ENCODE measurements at regions not wholly inside any gene's neighbourhood (a gene's known extent, or its start where the extent isn't known, plus 50 kb on each side); places are given as distances from the start of the nearest gene placed in this dataset.

DNA sequence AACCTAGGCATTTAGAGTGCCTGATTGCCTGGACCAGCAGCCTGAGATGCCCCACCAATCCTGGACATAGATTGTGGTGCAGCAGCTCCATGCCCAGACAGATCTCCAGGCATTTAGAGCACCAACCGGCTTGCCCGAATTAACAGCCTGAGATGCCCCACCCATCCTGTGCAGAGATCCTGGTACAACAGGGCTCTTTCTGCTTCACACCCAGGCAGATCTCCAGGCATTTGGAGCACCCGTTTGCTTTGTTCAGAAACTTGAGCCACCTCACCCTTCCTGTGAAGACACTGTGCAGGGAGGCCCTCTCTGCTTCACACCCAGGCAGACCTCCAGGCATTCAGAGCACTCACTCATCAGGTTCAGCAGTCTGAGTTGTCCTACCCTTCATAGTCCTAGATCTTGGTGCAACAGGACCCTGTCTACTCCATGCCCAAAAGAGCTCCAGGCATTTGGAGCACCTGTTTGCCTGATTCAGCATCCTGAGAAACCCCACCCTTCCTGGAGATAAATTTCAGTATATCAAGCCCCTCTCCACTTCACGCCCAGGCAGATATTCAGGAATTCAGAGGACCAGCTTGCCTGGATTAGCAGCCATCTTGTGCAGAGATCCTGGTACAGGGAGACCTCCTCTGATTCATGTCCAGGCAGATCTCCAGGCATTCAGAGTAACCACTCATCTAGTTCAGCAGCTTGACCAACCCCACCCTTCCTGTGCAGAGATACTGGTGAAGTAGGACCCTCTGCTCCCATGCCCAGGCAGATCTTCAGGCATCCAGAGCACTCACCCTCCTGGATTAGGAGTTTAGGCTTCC lies 189.2 kb upstream of the FERMT1 start:
- WGBS = 90% methylated on average over 4 of the region's 4 CpGs
- peak overlapping the region in 1 of 2 experiments; percentile 53 for H3K18ac ChIP-seq (ENCODE audit: low read depth in 1 of 2, low read length in 2 of 2)

DNA sequence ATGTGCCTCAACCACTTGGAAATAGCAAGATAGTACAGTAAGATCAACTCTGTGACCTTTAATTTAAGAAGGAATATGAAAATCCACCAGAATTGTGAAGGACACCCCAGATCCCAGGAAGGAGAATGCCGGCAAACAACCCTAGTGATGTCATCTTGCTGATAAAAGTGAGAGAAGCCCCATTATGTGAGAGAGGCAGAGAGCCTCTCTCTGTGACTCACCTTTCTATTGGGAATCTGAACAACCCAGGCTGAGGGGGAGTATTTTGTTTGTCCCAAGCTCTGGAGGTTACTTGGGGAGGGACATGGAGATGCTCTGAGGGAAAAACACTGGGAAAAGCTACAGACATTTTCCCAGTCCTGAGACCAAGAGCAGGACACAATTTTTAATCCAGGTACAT lies 188.3 kb upstream of the FERMT1 start:
- no peak overlapping the region for H3K4me2 ChIP-seq (ENCODE audit: low read length, poor library complexity, severe bottlenecking)
- peaks cover 33% of the 10 kb centered on the region for H3K9me3 ChIP-seq (ENCODE audit: control insufficient read depth, low read length)
- H3K23ac ChIP-seq (ENCODE audit: low read length in 2 of 2) = no peak overlapping the region
- no peak overlapping the region for H2BK120ac ChIP-seq (ENCODE audit: low read depth, low read length)
- H2BK5ac ChIP-seq (ENCODE audit: low read depth, low read length, poor library complexity, severe bottlenecking) = no peak overlapping the region
- peak overlapping the region in 1 of 2 experiments; percentile 58 for H3K18ac ChIP-seq (ENCODE audit: low read depth in 1 of 2, low read length in 2 of 2)
- H3K4me3 ChIP-seq (ENCODE audit: insufficient read depth in 1 of 2, low read depth in 1 of 2, low read length in 2 of 2) = no peak overlapping the region
- H3K14ac ChIP-seq (ENCODE audit: low read length in 2 of 2) = no peak overlapping the region
- WGBS = 73% methylated on average over 1 of the region's 1 CpG
- no peaks in the 10 kb centered on the region for H3K27me3 ChIP-seq (ENCODE audit: control insufficient read depth in 1 of 2, insufficient read depth in 1 of 2, low read length in 2 of 2)
- no peaks in the 10 kb centered on the region for H3K4me1 ChIP-seq (ENCODE audit: control insufficient read depth, insufficient read depth, low read depth, low read length)
- no peak overlapping the region for H4K8ac ChIP-seq (ENCODE audit: low read length)
- no peak overlapping the region for H3K27ac ChIP-seq (ENCODE audit: low read length, poor library complexity, severe bottlenecking)
- H3K9ac ChIP-seq (ENCODE audit: low read length) = no peak overlapping the region
- no peak overlapping the region for H2BK15ac ChIP-seq (ENCODE audit: low read depth, poor library complexity, severe bottlenecking)
- no peaks in the 10 kb centered on the region for H3K79me1 ChIP-seq (replicated peaks; ENCODE audit: low read length, poor library complexity, severe bottlenecking)
- H3K4ac ChIP-seq (ENCODE audit: low read depth in 1 of 2, low read length in 2 of 2) = no peak overlapping the region
- no peak overlapping the region for H2AK5ac ChIP-seq (ENCODE audit: low read length, severe bottlenecking)
- H2AFZ ChIP-seq (ENCODE audit: low read depth, low read length) = no peak overlapping the region
- H3K36me3 ChIP-seq (ENCODE audit: control insufficient read depth in 1 of 2, insufficient read depth in 2 of 2, low read depth in 1 of 2, low read length in 2 of 2) = no peaks in the 10 kb centered on the region
- no peak for DNase-seq
- H2BK12ac ChIP-seq (ENCODE audit: low read length in 2 of 2) = no peak overlapping the region
- H4K91ac ChIP-seq (ENCODE audit: low read length) = no peak overlapping the region

More for the DNA sequence above, 189.2 kb upstream of the FERMT1 start:
- Histone ChIP-seq H2BK120ac (ENCODE audit: low read depth, low read length) (no peak overlapping the region), H2BK12ac (ENCODE audit: low read length in 2 of 2) (peak overlapping the region in 1 of 2 experiments; percentile 6), H3K23ac (ENCODE audit: low read length in 2 of 2) (no peak overlapping the region), H3K27ac (ENCODE audit: low read length, poor library complexity, severe bottlenecking) (no peak overlapping the region), H3K27me3 (ENCODE audit: control insufficient read depth in 1 of 2, insufficient read depth in 1 of 2, low read length in 2 of 2) (no peaks in the 10 kb centered on the region), H3K9me3 (ENCODE audit: control insufficient read depth, low read length) (peaks cover 33% of the 10 kb centered on the region), H3K4me3 (ENCODE audit: insufficient read depth in 1 of 2, low read depth in 1 of 2, low read length in 2 of 2) (no peak overlapping the region), H3K14ac (ENCODE audit: low read length in 2 of 2) (no peak overlapping the region), H2BK5ac (ENCODE audit: low read depth, low read length, poor library complexity, severe bottlenecking) (no peak overlapping the region), H3K4me1 (ENCODE audit: control insufficient read depth, insufficient read depth, low read depth, low read length) (no peaks in the 10 kb centered on the region), H3K36me3 (ENCODE audit: control insufficient read depth in 1 of 2, insufficient read depth in 2 of 2, low read depth in 1 of 2, low read length in 2 of 2) (no peaks in the 10 kb centered on the region), H3K4ac (ENCODE audit: low read depth in 1 of 2, low read length in 2 of 2) (no peak overlapping the region), H3K4me2 (ENCODE audit: low read length, poor library complexity, severe bottlenecking) (no peak overlapping the region), H2BK15ac (ENCODE audit: low read depth, poor library complexity, severe bottlenecking) (no peak overlapping the region), H4K91ac (ENCODE audit: low read length) (peak overlapping the region; percentile 50), H2AK5ac (ENCODE audit: low read length, severe bottlenecking) (no peak overlapping the region), H3K79me1 (replicated peaks; ENCODE audit: low read length, poor library complexity, severe bottlenecking) (no peaks in the 10 kb centered on the region), H4K8ac (ENCODE audit: low read length) (no peak overlapping the region), H2AFZ (ENCODE audit: low read depth, low read length) (no peak overlapping the region), H3K9ac (ENCODE audit: low read length) (no peak overlapping the region)
- DNase-seq = no peak

DNA sequence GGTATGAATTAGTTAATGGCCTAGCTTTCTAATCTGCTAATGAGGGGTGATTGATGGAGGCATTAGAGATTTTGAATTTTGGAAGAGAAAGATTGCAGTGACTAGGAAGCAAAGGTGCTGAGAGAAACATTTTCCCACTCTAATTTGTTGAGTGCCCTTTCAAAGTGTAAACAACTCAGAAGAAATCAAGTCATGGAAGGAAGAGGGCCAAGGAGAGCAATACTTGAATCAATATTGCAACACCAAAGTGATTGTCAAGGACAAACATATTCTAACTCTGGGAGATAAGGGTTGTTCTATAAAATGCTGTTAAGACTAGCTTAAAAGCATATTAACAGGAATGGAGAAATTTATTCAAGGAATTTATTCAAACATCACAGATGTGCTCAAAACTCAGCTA lies 182.7 kb upstream of the FERMT1 start:
- H3K4me1 ChIP-seq (ENCODE audit: control insufficient read depth, insufficient read depth, low read depth, low read length) = no peaks in the 10 kb centered on the region
- H2BK120ac ChIP-seq (ENCODE audit: low read depth, low read length) = no peak overlapping the region
- no peak overlapping the region for H2BK5ac ChIP-seq (ENCODE audit: low read depth, low read length, poor library complexity, severe bottlenecking)
- no peak overlapping the region for H3K18ac ChIP-seq (ENCODE audit: low read depth in 1 of 2, low read length in 2 of 2)
- no peaks in the 10 kb centered on the region for H3K79me1 ChIP-seq (replicated peaks; ENCODE audit: low read length, poor library complexity, severe bottlenecking)
- H3K27me3 ChIP-seq (ENCODE audit: control insufficient read depth in 1 of 2, insufficient read depth in 1 of 2, low read length in 2 of 2) = no peaks in the 10 kb centered on the region
- H2BK15ac ChIP-seq (ENCODE audit: low read depth, poor library complexity, severe bottlenecking) = no peak overlapping the region
- H2AK5ac ChIP-seq (ENCODE audit: low read length, severe bottlenecking) = no peak overlapping the region
- no peak overlapping the region for H3K27ac ChIP-seq (ENCODE audit: low read length, poor library complexity, severe bottlenecking)
- no peaks in the 10 kb centered on the region for H3K36me3 ChIP-seq (ENCODE audit: control insufficient read depth in 1 of 2, insufficient read depth in 2 of 2, low read depth in 1 of 2, low read length in 2 of 2)
- H4K8ac ChIP-seq (ENCODE audit: low read length) = no peak overlapping the region
- H3K9ac ChIP-seq (ENCODE audit: low read length) = no peak overlapping the region
- H2AFZ ChIP-seq (ENCODE audit: low read depth, low read length) = no peak overlapping the region
- H3K9me3 ChIP-seq (ENCODE audit: control insufficient read depth, low read length) = peaks cover 4% of the 10 kb centered on the region
- H3K4me2 ChIP-seq (ENCODE audit: low read length, poor library complexity, severe bottlenecking) = no peak overlapping the region
- no peak overlapping the region for H3K4ac ChIP-seq (ENCODE audit: low read depth in 1 of 2, low read length in 2 of 2)
- DNase-seq = no peak
- H3K23ac ChIP-seq (ENCODE audit: low read length in 2 of 2) = no peak overlapping the region
- no peak overlapping the region for H3K14ac ChIP-seq (ENCODE audit: low read length in 2 of 2)
- H3K4me3 ChIP-seq (ENCODE audit: insufficient read depth in 1 of 2, low read depth in 1 of 2, low read length in 2 of 2) = no peak overlapping the region
- no peak overlapping the region for H4K91ac ChIP-seq (ENCODE audit: low read length)
- no peak overlapping the region for H2BK12ac ChIP-seq (ENCODE audit: low read length in 2 of 2)

DNA sequence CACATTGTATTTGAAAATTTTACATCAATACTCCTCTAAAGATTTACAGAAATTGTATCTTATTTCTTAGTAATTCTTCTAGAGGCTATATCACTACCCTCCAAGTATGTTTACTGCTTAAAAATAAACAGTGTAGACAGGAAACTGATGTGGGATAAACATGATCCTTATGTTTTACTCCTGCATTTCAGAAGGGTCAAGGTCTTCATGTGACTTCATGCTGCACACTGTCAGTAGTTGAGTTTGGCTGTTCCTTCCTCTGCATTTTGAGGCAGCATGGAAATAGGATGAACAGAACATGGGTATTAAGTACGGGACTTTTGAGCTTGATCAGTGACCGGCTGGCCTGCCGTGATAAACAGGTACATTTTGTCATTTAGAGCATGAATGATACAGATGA lies 179.2 kb upstream of the FERMT1 start:
- H2AFZ ChIP-seq (ENCODE audit: low read depth, low read length) = no peak overlapping the region
- peak overlapping the region; percentile 19 for H4K8ac ChIP-seq (ENCODE audit: low read length)
- H2AK5ac ChIP-seq (ENCODE audit: low read length, severe bottlenecking) = no peak overlapping the region
- H3K23ac ChIP-seq (ENCODE audit: low read length in 2 of 2) = no peak overlapping the region
- H3K9me3 ChIP-seq (ENCODE audit: control insufficient read depth, low read length) = peaks cover 4% of the 10 kb centered on the region
- H3K9ac ChIP-seq (ENCODE audit: low read length) = no peak overlapping the region
- no peaks in the 10 kb centered on the region for H3K4me1 ChIP-seq (ENCODE audit: control insufficient read depth, insufficient read depth, low read depth, low read length)
- H3K4me2 ChIP-seq (ENCODE audit: low read length, poor library complexity, severe bottlenecking) = no peak overlapping the region
- WGBS = 53% methylated on average over 3 of the region's 3 CpGs
- H3K27ac ChIP-seq (ENCODE audit: low read length, poor library complexity, severe bottlenecking) = no peak overlapping the region
- peak overlapping the region; percentile 27 for H2BK120ac ChIP-seq (ENCODE audit: low read depth, low read length)
- H4K91ac ChIP-seq (ENCODE audit: low read length) = no peak overlapping the region
- no peaks in the 10 kb centered on the region for H3K79me1 ChIP-seq (replicated peaks; ENCODE audit: low read length, poor library complexity, severe bottlenecking)
- H3K27me3 ChIP-seq (ENCODE audit: control insufficient read depth in 1 of 2, insufficient read depth in 1 of 2, low read length in 2 of 2) = no peaks in the 10 kb centered on the region
- peak overlapping the region; percentile 8 to 52 for H3K18ac ChIP-seq (ENCODE audit: low read depth in 1 of 2, low read length in 2 of 2)
- no peak overlapping the region for H3K4me3 ChIP-seq (ENCODE audit: insufficient read depth in 1 of 2, low read depth in 1 of 2, low read length in 2 of 2)
- no peak overlapping the region for H2BK12ac ChIP-seq (ENCODE audit: low read length in 2 of 2)
- H3K4ac ChIP-seq (ENCODE audit: low read depth in 1 of 2, low read length in 2 of 2) = no peak overlapping the region
- H3K36me3 ChIP-seq (ENCODE audit: control insufficient read depth in 1 of 2, insufficient read depth in 2 of 2, low read depth in 1 of 2, low read length in 2 of 2) = no peaks in the 10 kb centered on the region
- H2BK15ac ChIP-seq (ENCODE audit: low read depth, poor library complexity, severe bottlenecking) = no peak overlapping the region
- H3K14ac ChIP-seq (ENCODE audit: low read length in 2 of 2) = no peak overlapping the region
- H2BK5ac ChIP-seq (ENCODE audit: low read depth, low read length, poor library complexity, severe bottlenecking) = no peak overlapping the region
- DNase-seq = peak; percentile 46
